Lower lobe of right lung (tissue), 2 donors: ENCODE measurements at regions not wholly inside any gene's neighbourhood (a gene's known extent, or its start where the extent isn't known, plus 50 kb on each side); places are given as distances from the start of the nearest gene placed in this dataset.
A peak's percentile ranks its signal among the peaks of the same experiment; 100 is the strongest.

Experiments
- ATAC-seq, 2 donors: fragments of 200-7000 bp; cut with Tn5 transposase; one replicate each; pipeline ENCODE4 v1.9.1; 2020 to 2022; ENCODE audit warnings: mild to moderate bottlenecking in 2 of 2, moderate library complexity in 2 of 2
- DNase-seq: peaks from one replicate; pipeline ENCODE4 v3.0.0-alpha.2; 2020
- H3K27ac ChIP-seq: fragments of 200-600 bp; one replicate; pipeline ENCODE4 v1.8.0; 2022
- H3K27me3 ChIP-seq: fragments of 200-600 bp; one replicate; pipeline ENCODE4 v1.8.0; 2022; ENCODE audit warnings: low read depth
- H3K36me3 ChIP-seq: fragments of 200-600 bp; one replicate; pipeline ENCODE4 v1.8.0; 2022; ENCODE audit warnings: mild to moderate bottlenecking
- H3K4me1 ChIP-seq: fragments of 200-600 bp; one replicate; pipeline ENCODE4 v1.8.0; 2022
- H3K4me3 ChIP-seq: fragments of 200-600 bp; one replicate; pipeline ENCODE4 v1.8.0; 2022; ENCODE audit warnings: mild to moderate bottlenecking
- H3K9me3 ChIP-seq: fragments of 200-600 bp; one replicate; pipeline ENCODE4 v1.8.0; 2022
- intact Hi-C: fragments of 100-400 bp; cut with DNase I; formaldehyde crosslinking; loops from one replicate; pipeline ENCODE4 v1.11.0; 2022
- TF ChIP-seq, protein P1 (sequence below): fragments of 200-600 bp; IDR thresholded peaks from one replicate; pipeline ENCODE4 v1.8.0; 2022; ENCODE audit warnings: antibody characterized with exemption, mild to moderate bottlenecking
- donor health status: DM: no; HTN: yes; CAD: no; lungs with severe emphysema.

DNA sequence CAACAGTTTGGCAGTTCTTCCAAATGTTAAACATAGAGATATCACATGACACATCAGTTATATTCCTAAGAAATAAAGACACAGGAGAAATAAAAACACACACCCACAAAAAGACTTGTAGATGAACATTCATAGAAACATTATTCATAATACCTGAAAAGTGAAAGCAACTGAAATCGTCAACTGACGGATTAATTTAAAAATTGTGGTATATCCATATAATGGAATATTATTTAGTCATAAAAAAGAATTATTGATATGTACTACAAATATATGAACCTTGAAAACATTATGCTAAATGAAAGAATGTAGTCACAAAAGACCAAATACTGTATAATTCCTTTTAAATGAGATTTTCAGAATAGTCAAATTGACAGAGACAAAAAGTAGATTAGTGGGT lies 330.2 kb upstream of the CD180 start:
- ATAC-seq (no peak), DNase-seq (no peak)
- Histone ChIP-seq H3K36me3 (no peaks in the 10 kb centered on the region), H3K27ac (no peak overlapping the region), H3K9me3 (no peaks in the 10 kb centered on the region), H3K4me3 (no peak overlapping the region), H3K27me3 (no peaks in the 10 kb centered on the region), H3K4me1 (no peaks in the 10 kb centered on the region)
- TF ChIP-seq, protein P1, sequence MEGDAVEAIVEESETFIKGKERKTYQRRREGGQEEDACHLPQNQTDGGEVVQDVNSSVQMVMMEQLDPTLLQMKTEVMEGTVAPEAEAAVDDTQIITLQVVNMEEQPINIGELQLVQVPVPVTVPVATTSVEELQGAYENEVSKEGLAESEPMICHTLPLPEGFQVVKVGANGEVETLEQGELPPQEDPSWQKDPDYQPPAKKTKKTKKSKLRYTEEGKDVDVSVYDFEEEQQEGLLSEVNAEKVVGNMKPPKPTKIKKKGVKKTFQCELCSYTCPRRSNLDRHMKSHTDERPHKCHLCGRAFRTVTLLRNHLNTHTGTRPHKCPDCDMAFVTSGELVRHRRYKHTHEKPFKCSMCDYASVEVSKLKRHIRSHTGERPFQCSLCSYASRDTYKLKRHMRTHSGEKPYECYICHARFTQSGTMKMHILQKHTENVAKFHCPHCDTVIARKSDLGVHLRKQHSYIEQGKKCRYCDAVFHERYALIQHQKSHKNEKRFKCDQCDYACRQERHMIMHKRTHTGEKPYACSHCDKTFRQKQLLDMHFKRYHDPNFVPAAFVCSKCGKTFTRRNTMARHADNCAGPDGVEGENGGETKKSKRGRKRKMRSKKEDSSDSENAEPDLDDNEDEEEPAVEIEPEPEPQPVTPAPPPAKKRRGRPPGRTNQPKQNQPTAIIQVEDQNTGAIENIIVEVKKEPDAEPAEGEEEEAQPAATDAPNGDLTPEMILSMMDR: no peak
- intact Hi-C loops: no loop called here

DNA sequence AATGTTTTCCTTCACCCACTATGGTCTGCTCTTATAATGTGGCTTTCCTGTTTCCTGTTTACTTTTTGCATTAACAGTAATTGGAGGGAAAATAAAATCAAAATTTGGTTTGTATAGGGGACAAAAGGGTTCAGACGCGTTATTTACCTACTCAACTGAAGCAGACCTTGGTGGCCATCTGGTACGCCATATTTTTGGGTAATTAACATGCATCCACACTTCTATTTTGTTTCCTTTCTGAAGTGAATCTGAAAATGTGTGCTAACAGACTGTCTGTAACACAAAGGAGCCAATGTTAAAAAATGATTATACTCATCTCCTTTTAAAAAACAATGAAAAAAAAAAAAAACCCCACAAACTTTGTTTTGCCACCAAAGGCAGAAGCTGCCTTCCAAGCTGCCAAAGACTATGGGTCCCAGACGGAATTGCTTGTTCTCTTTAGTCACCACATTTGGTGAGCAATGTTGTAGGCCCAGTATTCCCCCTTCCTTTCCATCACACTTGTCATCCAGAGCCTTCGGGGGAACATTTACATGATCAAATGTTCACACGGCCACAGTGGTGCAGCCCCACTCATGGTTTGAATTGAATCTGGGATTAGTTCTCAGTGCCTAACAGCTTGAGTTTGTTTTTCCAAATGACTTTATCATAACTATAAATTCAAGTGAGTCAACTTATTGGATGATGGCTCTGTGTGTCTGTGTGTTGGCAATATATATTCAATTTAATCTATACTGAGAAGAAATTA lies 323.7 kb upstream of the CD180 start:
- intact Hi-C loops: no loop called here
- no peak overlapping the region for H3K4me3 ChIP-seq
- no peaks in the 10 kb centered on the region for H3K27me3 ChIP-seq
- ATAC-seq (no peak), DNase-seq (no peak)
- no peaks in the 10 kb centered on the region for H3K9me3 ChIP-seq
- TF ChIP-seq, protein P1: no peak
- H3K4me1 ChIP-seq: no peaks in the 10 kb centered on the region
- H3K27ac ChIP-seq: no peak overlapping the region
- no peaks in the 10 kb centered on the region for H3K36me3 ChIP-seq

DNA sequence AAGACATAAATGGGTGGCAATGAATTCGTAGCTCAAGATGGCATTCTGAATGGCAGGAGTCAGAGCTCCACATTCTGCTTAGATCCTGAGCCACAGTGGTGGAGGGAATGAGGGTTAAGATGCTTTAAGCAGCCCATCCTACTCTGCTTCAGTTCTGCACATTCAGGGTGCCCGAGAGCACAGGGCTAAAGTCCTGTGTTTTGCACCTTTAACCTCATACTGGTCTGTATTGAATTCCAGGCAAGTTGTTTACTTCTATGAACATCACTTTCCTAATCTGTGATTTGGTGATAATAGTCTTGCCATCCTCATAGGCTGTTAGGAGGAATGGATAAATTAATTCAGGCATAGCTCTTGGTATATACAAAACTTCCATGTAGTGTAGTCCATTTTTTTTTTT lies 321.6 kb upstream of the CD180 start:
- DNase-seq (no peak), ATAC-seq (no peak)
- H3K9me3 ChIP-seq: no peaks in the 10 kb centered on the region
- H3K27ac ChIP-seq: no peak overlapping the region
- no peaks in the 10 kb centered on the region for H3K36me3 ChIP-seq
- H3K4me1 ChIP-seq: no peaks in the 10 kb centered on the region
- TF ChIP-seq, protein P1: no peak
- no peaks in the 10 kb centered on the region for H3K27me3 ChIP-seq
- intact Hi-C loops: no loop called here
- H3K4me3 ChIP-seq: no peak overlapping the region

DNA sequence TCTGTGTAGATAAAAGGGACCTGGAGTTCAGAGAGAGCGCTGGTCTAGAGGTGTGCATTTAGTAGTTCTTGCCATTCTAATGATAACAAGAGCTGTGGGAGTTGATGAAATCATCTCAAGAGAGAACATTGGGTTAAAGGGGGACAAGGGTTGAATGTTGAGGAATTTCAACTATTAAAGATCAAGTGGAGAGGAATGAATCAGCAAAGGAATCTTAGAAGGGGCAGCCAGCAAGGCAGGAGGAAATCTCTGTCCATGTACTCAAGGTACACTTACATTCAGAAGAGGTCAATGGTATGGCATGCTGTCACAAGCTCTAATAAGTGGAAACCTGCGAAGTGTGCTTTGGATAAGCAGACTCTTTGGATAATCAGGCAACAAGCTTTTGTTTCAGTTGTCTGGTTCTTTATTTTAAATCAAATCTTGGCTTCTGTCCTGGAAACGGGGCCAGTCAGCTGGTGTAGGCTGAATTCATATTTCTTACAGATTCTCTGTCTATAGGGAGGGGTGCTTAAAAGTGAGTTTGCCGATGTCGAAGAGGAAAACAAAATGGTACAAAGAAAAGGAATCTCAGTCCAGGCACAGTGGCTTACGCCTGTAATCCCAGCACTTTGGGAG lies 320.5 kb upstream of the CD180 start:
- DNase-seq: no peak
- peak; percentile 89 to 95 for ATAC-seq
- TF ChIP-seq, protein P1: no peak
- no peak overlapping the region for H3K4me3 ChIP-seq
- H3K27ac ChIP-seq: no peak overlapping the region
- intact Hi-C loops: no loop called here
- H3K9me3 ChIP-seq: no peaks in the 10 kb centered on the region
- H3K36me3 ChIP-seq: no peaks in the 10 kb centered on the region
- H3K4me1 ChIP-seq: no peaks in the 10 kb centered on the region
- no peaks in the 10 kb centered on the region for H3K27me3 ChIP-seq

DNA sequence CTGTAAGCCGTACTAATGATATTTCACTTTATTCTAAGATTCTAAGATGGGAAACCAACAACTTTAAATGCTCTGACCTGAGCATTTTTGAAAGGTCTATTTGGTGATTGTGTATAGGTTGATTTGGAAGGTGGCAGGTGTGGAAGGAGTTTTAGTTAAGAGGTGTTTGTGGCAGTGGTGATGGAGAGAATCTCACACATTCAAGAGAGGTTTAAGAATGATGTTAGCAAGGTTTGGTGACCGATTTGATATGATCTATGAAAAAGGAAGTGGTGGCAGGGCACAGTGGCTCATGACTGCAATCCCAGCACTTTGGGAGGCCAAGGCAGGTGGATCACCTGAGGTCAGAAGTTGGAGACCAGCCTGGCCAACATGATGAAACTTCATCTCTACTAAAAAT lies 319.2 kb upstream of the CD180 start:
- H3K36me3 ChIP-seq: no peaks in the 10 kb centered on the region
- no peaks in the 10 kb centered on the region for H3K9me3 ChIP-seq
- H3K27ac ChIP-seq: no peak overlapping the region
- DNase-seq (no peak), ATAC-seq (no peak)
- TF ChIP-seq, protein P1: no peak
- H3K4me1 ChIP-seq: no peaks in the 10 kb centered on the region
- no peak overlapping the region for H3K4me3 ChIP-seq
- no peaks in the 10 kb centered on the region for H3K27me3 ChIP-seq
- intact Hi-C loops: no loop called here
